ENCODE measurements at regions not wholly inside any gene's neighbourhood (a gene's known extent, or its start where the extent isn't known, plus 50 kb on each side); places are given as distances from the start of the nearest gene placed in this dataset.
"Not testable (repeated sequence)": the region's sequence is repeated elsewhere in the genome, so short reads cannot be mapped to it uniquely, and the experiment has no call there.

DNA sequence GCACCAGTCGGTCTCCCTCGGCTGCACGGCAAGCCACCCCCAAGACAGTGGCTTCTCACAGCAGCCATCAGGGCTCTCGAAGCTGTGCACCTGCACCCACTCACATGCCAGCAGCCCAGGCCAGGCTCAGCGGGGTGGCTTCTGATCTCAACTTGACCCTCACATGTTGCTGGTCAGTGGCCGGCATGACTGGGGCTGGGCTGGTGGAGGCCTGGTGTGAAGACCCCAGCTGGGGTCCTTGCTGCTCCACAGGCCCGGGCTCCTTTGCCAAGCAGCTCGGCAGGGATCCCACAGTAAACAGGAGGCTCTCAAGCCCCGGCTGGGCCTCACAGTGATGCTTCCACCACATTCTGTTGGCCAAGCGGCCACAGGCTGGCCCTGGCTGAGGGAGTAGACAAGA, 128.2 kb downstream of the BRD1 start:
- no peak for DNase-seq
- intact Hi-C loops (cut with DNase I), result no loop called here
- ATAC-seq, result no peak
- TF ChIP-seq, protein P1, sequence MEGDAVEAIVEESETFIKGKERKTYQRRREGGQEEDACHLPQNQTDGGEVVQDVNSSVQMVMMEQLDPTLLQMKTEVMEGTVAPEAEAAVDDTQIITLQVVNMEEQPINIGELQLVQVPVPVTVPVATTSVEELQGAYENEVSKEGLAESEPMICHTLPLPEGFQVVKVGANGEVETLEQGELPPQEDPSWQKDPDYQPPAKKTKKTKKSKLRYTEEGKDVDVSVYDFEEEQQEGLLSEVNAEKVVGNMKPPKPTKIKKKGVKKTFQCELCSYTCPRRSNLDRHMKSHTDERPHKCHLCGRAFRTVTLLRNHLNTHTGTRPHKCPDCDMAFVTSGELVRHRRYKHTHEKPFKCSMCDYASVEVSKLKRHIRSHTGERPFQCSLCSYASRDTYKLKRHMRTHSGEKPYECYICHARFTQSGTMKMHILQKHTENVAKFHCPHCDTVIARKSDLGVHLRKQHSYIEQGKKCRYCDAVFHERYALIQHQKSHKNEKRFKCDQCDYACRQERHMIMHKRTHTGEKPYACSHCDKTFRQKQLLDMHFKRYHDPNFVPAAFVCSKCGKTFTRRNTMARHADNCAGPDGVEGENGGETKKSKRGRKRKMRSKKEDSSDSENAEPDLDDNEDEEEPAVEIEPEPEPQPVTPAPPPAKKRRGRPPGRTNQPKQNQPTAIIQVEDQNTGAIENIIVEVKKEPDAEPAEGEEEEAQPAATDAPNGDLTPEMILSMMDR (IDR thresholded peaks at IDR 0.05), result no peak
- peaks cover 15 to 27% of the 10 kb centered on the region in 2 donors for H3K27me3 ChIP-seq
- no peaks in the 10 kb centered on the region for H3K36me3 ChIP-seq
- no peaks in the 10 kb centered on the region for H3K4me1 ChIP-seq
- no peak overlapping the region for H3K27ac ChIP-seq
- H3K9me3 ChIP-seq, result peaks cover 0 to 17% of the 10 kb centered on the region in 2 donors
- H3K4me3 ChIP-seq, result no peak overlapping the region

GRCh38 chr22:49698616-49699015, 129.1 kb downstream of the BRD1 start:
- H3K4me1 ChIP-seq; H3K4me3 ChIP-seq; H3K36me3 ChIP-seq; intact Hi-C loops (cut with DNase I); ATAC-seq; DNase-seq; H3K27ac ChIP-seq: not testable (repeated sequence)
- H3K9me3 ChIP-seq, result peaks cover 0 to 17% of the 10 kb centered on the region in 2 donors
- H3K27me3 ChIP-seq, result peaks cover 6 to 18% of the 10 kb centered on the region in 2 donors

GRCh38 chr22:49697047-49697446, 130.6 kb downstream of the BRD1 start:
- TF ChIP-seq, protein P1 (IDR thresholded peaks at IDR 0.05), result no peak
- Histone ChIP-seq H3K27ac (no peak overlapping the region), H3K4me3 (no peak overlapping the region), H3K9me3 (peaks cover 0 to 8% of the 10 kb centered on the region in 2 donors), H3K4me1 (no peaks in the 10 kb centered on the region), H3K27me3 (peaks cover 0 to 2% of the 10 kb centered on the region in 2 donors), H3K36me3 (no peaks in the 10 kb centered on the region)
- DNase-seq, result no peak
- no peak for ATAC-seq
- intact Hi-C loops (cut with DNase I), result no loop called here

DNA sequence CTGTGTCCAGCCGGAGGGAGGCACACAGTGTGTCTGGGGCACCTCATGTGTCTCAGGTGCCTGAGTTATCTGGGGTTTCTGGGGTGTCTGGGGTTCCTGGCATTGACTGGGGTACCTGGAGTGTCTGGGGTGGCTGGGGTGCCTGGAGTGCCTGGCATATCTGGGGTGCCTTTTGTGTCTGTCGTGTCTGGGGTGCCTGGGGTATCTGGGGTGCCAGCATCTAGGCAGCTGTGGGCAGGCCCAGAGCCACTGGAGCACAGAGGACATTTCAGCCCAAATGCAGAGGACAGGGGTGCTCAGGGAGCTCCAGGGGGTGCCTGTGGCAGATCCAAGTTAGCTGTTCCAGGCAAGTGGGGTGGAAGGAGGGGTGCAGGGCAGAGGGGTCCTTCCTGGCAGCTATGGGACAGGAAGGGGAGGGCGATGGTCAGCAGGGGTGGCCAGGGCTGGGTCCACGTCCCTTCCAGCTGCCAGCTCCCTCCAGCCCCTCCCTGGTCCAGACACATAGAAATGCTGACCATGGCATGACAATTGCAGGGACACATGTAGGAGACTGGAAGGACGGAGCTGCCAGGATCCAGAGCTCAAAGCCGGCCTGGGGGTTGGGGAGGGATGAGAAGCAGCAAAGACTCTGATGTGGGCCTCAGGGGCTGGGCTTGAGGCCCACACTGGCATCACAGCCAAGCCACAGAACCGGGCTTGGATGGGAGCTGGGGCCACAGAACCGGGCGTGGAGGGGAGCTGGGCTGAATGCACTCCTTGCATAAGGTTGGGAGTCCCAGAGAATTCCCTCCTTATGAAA, 133.0 kb downstream of the BRD1 start:
- Histone ChIP-seq H3K36me3 (no peaks in the 10 kb centered on the region), H3K27ac (no peak overlapping the region), H3K4me1 (no peaks in the 10 kb centered on the region), H3K4me3 (no peak overlapping the region), H3K27me3 (peaks cover 0 to 5% of the 10 kb centered on the region in 2 donors), H3K9me3 (peaks cover 0 to 5% of the 10 kb centered on the region in 2 donors)
- DNase-seq (no peak), ATAC-seq (no peak)
- intact Hi-C loops (cut with DNase I), result no loop called here
- TF ChIP-seq, protein P1 (IDR thresholded peaks at IDR 0.05), result no peak

DNA sequence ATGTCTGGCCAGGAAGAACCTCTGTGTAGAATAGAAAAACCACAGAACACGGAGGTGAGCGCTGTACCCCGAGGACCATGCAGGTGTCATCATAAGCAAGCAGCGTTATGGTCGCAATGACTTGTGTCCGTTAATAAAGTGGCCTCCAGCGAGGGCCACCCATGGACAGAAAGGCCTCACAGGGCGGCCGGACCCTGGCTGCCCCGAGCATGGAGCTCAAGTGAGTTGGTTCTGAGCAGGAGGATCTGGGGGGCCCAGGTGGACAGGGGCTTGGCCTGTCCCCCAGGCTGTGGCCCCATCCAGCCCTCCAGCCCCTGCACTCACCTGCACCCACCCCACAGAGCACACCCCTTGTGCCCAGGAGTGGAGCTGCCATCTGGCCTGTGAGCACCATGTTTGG, 133.8 kb downstream of the BRD1 start:
- Histone ChIP-seq H3K27me3 (peaks cover 0 to 13% of the 10 kb centered on the region in 2 donors), H3K4me1 (no peaks in the 10 kb centered on the region), H3K9me3 (peaks cover 0 to 5% of the 10 kb centered on the region in 2 donors), H3K4me3 (no peak overlapping the region), H3K36me3 (no peaks in the 10 kb centered on the region), H3K27ac (no peak overlapping the region)
- no peak for DNase-seq
- TF ChIP-seq, protein P1 (IDR thresholded peaks at IDR 0.05), result no peak
- no peak for ATAC-seq
- intact Hi-C loops (cut with DNase I), result no loop called here

Data from left lung (tissue), 4 donors.